HFFc6 (cell line): ENCODE measurements at regions not wholly inside any gene's neighbourhood (a gene's known extent, or its start where the extent isn't known, plus 50 kb on each side); places are given as distances from the start of the nearest gene placed in this dataset.

Experiments used
- DNase-seq: peaks from one replicate; pipeline ENCODE4 v3.0.0-alpha.2; 2018
- H3K27ac Mint-ChIP-seq: 2 replicates; pipeline ENCODE4 v1.8.0; 2020; ENCODE audit warnings: mild to moderate bottlenecking, mixed read lengths
- H3K27me3 Mint-ChIP-seq: 2 replicates; pipeline ENCODE4 v1.8.0; 2021; ENCODE audit warnings: mild to moderate bottlenecking, moderate library complexity, mixed read lengths; ENCODE audit not compliant: insufficient read depth
- H3K36me3 Mint-ChIP-seq: 2 replicates; pipeline ENCODE4 v1.8.0; 2021; ENCODE audit warnings: low read depth, mixed read lengths
- H3K4me1 Mint-ChIP-seq: 2 replicates; pipeline ENCODE4 v1.8.0; 2020; ENCODE audit warnings: low read depth, mixed read lengths
- H3K4me3 Mint-ChIP-seq: 2 replicates; pipeline ENCODE4 v1.8.0; 2020; ENCODE audit warnings: mild to moderate bottlenecking, moderate library complexity, mixed read lengths
- H3K9me3 Mint-ChIP-seq: 2 replicates; pipeline ENCODE4 v1.8.0; 2020; ENCODE audit warnings: mild to moderate bottlenecking, mixed read lengths
- CTCF ChIP-seq: fragments of 200-600 bp; sonication (generic); IDR thresholded peaks from 2 replicates; pipeline ENCODE4 v1.5.0; 2021; ENCODE audit warnings: antibody characterized with exemption, mild to moderate bottlenecking

GRCh38 chr15:38692789-38693062 is 128.1 kb upstream of the RASGRP1 start:
- DNase-seq: no peak
- Mint-ChIP-seq H3K4me1 (peaks cover 39% of the 10 kb centered on the region), H3K4me3 (no peak overlapping the region), H3K27me3 (peaks cover 2% of the 10 kb centered on the region), H3K36me3 (no peaks in the 10 kb centered on the region), H3K27ac (no peak overlapping the region), H3K9me3 (no peaks in the 10 kb centered on the region)
- no peak for TF ChIP-seq CTCF

GRCh38 chr15:38695249-38696108 is 130.9 kb upstream of the RASGRP1 start:
- no peaks in the 10 kb centered on the region for H3K9me3 Mint-ChIP-seq
- no peaks in the 10 kb centered on the region; the same call in 1 of the 2 replicates for H3K27me3 Mint-ChIP-seq
- H3K27ac Mint-ChIP-seq: no peak overlapping the region
- no peaks in the 10 kb centered on the region for H3K36me3 Mint-ChIP-seq
- H3K4me3 Mint-ChIP-seq: no peak overlapping the region
- no peak for DNase-seq
- no peak for TF ChIP-seq CTCF
- H3K4me1 Mint-ChIP-seq: peaks cover 35% of the 10 kb centered on the region

- no peaks in the 10 kb centered on the region; the same call in 1 of the 2 replicates for H3K27me3 Mint-ChIP-seq
- H3K9me3 Mint-ChIP-seq: no peaks in the 10 kb centered on the region
- H3K27ac Mint-ChIP-seq: no peak overlapping the region
- no peaks in the 10 kb centered on the region for H3K36me3 Mint-ChIP-seq
- peaks cover 42% of the 10 kb centered on the region for H3K4me1 Mint-ChIP-seq
- peak; percentile 67 for DNase-seq
- no peak for TF ChIP-seq CTCF
- no peak overlapping the region for H3K4me3 Mint-ChIP-seq
Measured at GRCh38 chr15:38696109-38696727, 131.6 kb upstream of the RASGRP1 start.

GRCh38 chr15:38696790-38697495 is 132.3 kb upstream of the RASGRP1 start:
- H3K27ac Mint-ChIP-seq: no peak overlapping the region
- peaks cover 47% of the 10 kb centered on the region for H3K4me1 Mint-ChIP-seq
- H3K27me3 Mint-ChIP-seq: no peaks in the 10 kb centered on the region; the same call in 1 of the 2 replicates
- DNase-seq: no peak
- H3K36me3 Mint-ChIP-seq: no peaks in the 10 kb centered on the region
- no peak overlapping the region for H3K4me3 Mint-ChIP-seq
- H3K9me3 Mint-ChIP-seq: no peaks in the 10 kb centered on the region
- no peak for TF ChIP-seq CTCF

GRCh38 chr15:38698254-38698653 is 133.6 kb upstream of the RASGRP1 start:
- peaks cover 53% of the 10 kb centered on the region for H3K4me1 Mint-ChIP-seq
- no peak for TF ChIP-seq CTCF
- H3K4me3 Mint-ChIP-seq: no peak overlapping the region
- H3K36me3 Mint-ChIP-seq: no peaks in the 10 kb centered on the region
- DNase-seq: no peak
- H3K27me3 Mint-ChIP-seq: no peaks in the 10 kb centered on the region; the same call in 1 of the 2 replicates
- H3K27ac Mint-ChIP-seq: no peak overlapping the region
- no peaks in the 10 kb centered on the region for H3K9me3 Mint-ChIP-seq
